Karpas-422 (cell line): ENCODE measurements at regions not wholly inside any gene's neighbourhood (a gene's known extent, or its start where the extent isn't known, plus 50 kb on each side); places are given as distances from the start of the nearest gene placed in this dataset.

Experiments used
- DNase-seq: peaks from one replicate; pipeline ENCODE4 v3.0.0-alpha.2; 2015
- H2AFZ ChIP-seq: fragments of 200-600 bp; sonication (generic); 2 replicates; pipeline ENCODE4 v1.6.1; 2014; ENCODE audit warnings: antibody characterized with exemption, low read length, mixed read lengths
- H3K27ac ChIP-seq: fragments of 200-600 bp; sonication (generic); 2 replicates; pipeline ENCODE4 v1.5.1; 2014; ENCODE audit warnings: mild to moderate bottlenecking, low read length, moderate library complexity
- H3K27me3 ChIP-seq: fragments of 200-600 bp; sonication (generic); 2 replicates; pipeline ENCODE4 v1.6.1; 2014; ENCODE audit warnings: low read length, mixed read lengths
- H3K36me3 ChIP-seq: fragments of 200-600 bp; sonication (generic); 2 replicates; pipeline ENCODE4 v1.6.1; 2014; ENCODE audit warnings: low read length, mixed read lengths; ENCODE audit not compliant: insufficient read depth
- H3K4me1 ChIP-seq: fragments of 200-600 bp; sonication (generic); 2 replicates; pipeline ENCODE4 v1.6.1; 2014; ENCODE audit warnings: mild to moderate bottlenecking, low read length, mixed read lengths
- H3K4me2 ChIP-seq: fragments of 200-600 bp; sonication (generic); 2 replicates; pipeline ENCODE4 v1.6.1; 2014; ENCODE audit warnings: low read length, low read depth, mild to moderate bottlenecking; ENCODE audit not compliant: poor library complexity, severe bottlenecking
- H3K4me3 ChIP-seq: fragments of 200-600 bp; sonication (generic); 2 replicates; pipeline ENCODE4 v1.5.1; 2014; ENCODE audit warnings: mild to moderate bottlenecking, antibody characterized with exemption, low read length, mixed read lengths
- H3K79me2 ChIP-seq: fragments of 200-600 bp; sonication (generic); 2 replicates; pipeline ENCODE4 v1.6.1; 2014; ENCODE audit warnings: mild to moderate bottlenecking, low read length, mixed read lengths
- H3K9ac ChIP-seq: fragments of 200-600 bp; sonication (generic); 2 replicates; pipeline ENCODE4 v1.6.0; 2014; ENCODE audit warnings: low read length
- H3K9me2 ChIP-seq: fragments of 200-600 bp; sonication (generic), shearing (Covaris generic); replicated peaks from 2 replicates; pipeline ENCODE4 v1.6.0; 2014; ENCODE audit warnings: mild to moderate bottlenecking, low read length, moderate library complexity; ENCODE audit not compliant: insufficient read depth
- H3K9me3 ChIP-seq: fragments of 300-700, 200-600 bp; sonication (generic); 2 replicates; pipeline ENCODE4 v1.6.1; 2014; ENCODE audit warnings: low read length, mixed read lengths
- H4K20me1 ChIP-seq: fragments of 200-600 bp; sonication (generic); 2 replicates; pipeline ENCODE4 v1.6.1; 2014; ENCODE audit warnings: mild to moderate bottlenecking, antibody characterized with exemption, low read length, low read depth; ENCODE audit not compliant: insufficient read depth

DNA sequence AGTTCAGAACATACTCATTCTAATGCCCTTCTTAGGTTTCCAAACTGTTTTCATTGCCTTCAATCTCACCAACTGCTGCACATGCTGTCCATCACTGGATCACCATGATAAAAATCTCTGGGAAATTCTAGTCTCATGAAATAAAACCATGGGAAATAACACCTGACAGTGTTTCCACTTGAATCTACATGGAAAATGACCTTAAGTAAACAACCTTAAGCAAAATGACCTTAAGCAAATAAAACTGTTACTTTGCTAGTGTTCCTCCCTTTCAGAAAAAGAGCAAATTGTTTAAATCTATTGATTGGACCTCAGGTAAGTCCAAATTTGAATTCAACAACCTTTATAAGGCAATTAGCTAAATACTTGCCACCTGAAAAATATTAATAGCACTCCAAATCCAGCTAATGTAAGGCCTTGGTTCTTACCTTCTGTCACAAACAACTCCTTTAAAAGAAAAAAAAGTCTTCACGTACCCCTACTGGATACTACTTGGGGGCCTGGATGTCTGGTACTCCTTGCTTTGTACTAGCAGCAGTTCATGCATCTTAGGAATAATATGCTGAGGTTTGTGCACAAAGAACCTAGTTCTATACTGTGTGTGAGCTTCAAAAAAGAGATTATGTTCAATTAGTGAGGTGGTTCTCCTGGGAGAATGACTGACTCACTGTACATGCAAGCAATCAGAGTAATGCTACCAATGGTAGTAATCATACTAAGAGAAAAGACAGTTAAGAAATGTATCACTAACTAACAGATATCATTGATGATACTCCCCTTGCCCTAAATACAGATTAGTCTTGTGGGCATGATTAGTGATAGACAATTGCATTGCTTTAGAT lies 630.4 kb downstream of the PSAT1 start:
- H3K9me3 ChIP-seq: no peaks in the 10 kb centered on the region
- no peaks in the 10 kb centered on the region for H3K4me1 ChIP-seq
- no peak overlapping the region for H3K27ac ChIP-seq
- no peak overlapping the region for H3K9ac ChIP-seq
- H3K9me2 ChIP-seq: no peaks in the 10 kb centered on the region; the same call in 1 of the 2 replicates
- H4K20me1 ChIP-seq: no peaks in the 10 kb centered on the region
- no peak overlapping the region for H3K4me2 ChIP-seq
- H3K36me3 ChIP-seq: no peaks in the 10 kb centered on the region
- H3K4me3 ChIP-seq: no peak overlapping the region
- no peaks in the 10 kb centered on the region; the same call in 1 of the 2 replicates for H3K27me3 ChIP-seq
- H3K79me2 ChIP-seq: no peaks in the 10 kb centered on the region
- no peak for DNase-seq
- H2AFZ ChIP-seq: no peak overlapping the region

GRCh38 chr9:78928625-78929405 lies 631.9 kb downstream of the PSAT1 start:
- Histone ChIP-seq H2AFZ (no peak overlapping the region), H3K9me2 (no peaks in the 10 kb centered on the region; the same call in 1 of the 2 replicates), H3K9ac (no peak overlapping the region), H3K9me3 (no peaks in the 10 kb centered on the region), H3K36me3 (no peaks in the 10 kb centered on the region), H3K4me3 (no peak overlapping the region), H3K27ac (no peak overlapping the region), H4K20me1 (no peaks in the 10 kb centered on the region), H3K27me3 (no peaks in the 10 kb centered on the region; the same call in 1 of the 2 replicates), H3K4me1 (no peaks in the 10 kb centered on the region), H3K79me2 (no peaks in the 10 kb centered on the region), H3K4me2 (no peak overlapping the region)
- no peak for DNase-seq

- Histone ChIP-seq H4K20me1 (no peaks in the 10 kb centered on the region), H3K4me3 (no peak overlapping the region), H3K4me1 (no peaks in the 10 kb centered on the region), H3K9me2 (no peaks in the 10 kb centered on the region; the same call in 1 of the 2 replicates), H3K9ac (no peak overlapping the region), H3K36me3 (no peaks in the 10 kb centered on the region), H3K27ac (no peak overlapping the region), H2AFZ (no peak overlapping the region), H3K79me2 (no peaks in the 10 kb centered on the region), H3K4me2 (no peak overlapping the region), H3K9me3 (no peaks in the 10 kb centered on the region), H3K27me3 (no peaks in the 10 kb centered on the region; the same call in 1 of the 2 replicates)
- no peak for DNase-seq
These were observed 633.4 kb downstream of the PSAT1 start for GRCh38 chr9:78930281-78930680.

DNA sequence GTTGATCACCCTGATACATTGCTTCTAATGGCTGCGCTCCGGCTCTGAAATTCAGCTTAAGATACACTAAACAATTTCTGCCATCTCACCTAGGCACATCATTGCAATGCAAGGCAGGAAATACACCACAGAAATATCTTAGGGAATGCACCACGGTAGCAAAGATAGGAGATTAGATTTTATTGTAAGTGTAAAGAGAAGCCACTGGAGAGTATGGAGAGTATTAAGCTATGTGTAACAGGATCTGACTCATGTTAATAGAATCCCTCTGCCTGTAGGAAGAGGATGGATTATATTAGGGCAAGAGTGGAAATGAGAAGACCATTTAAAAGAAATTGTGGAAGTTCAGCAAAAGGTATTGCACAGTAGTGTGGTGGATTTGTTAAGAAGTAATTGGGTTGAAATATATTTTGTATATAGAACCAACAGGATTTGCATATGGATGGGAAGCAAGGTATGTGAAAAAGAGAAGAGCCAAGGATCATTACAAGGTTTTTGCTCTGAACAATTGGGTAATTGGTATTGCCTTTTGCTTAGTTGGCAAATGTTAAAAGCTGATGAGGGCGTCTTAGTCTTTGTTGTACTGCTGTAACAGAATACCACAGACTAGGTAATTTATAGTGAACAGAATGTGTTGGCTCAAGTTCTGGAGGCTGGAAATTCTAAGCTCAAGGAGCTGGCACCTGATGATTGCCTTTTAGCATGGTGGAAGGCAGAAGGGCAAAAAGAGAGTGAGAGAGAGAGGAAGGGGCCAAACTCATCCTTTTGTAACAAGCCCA lies 636.1 kb downstream of the PSAT1 start:
- H3K9ac ChIP-seq: no peak overlapping the region
- H3K9me2 ChIP-seq: no peaks in the 10 kb centered on the region; the same call in 1 of the 2 replicates
- no peaks in the 10 kb centered on the region for H3K9me3 ChIP-seq
- H3K27ac ChIP-seq: no peak overlapping the region
- no peak for DNase-seq
- no peak overlapping the region for H3K4me2 ChIP-seq
- no peaks in the 10 kb centered on the region for H3K79me2 ChIP-seq
- no peak overlapping the region for H2AFZ ChIP-seq
- no peak overlapping the region for H3K4me3 ChIP-seq
- H3K27me3 ChIP-seq: no peaks in the 10 kb centered on the region
- no peaks in the 10 kb centered on the region for H4K20me1 ChIP-seq
- H3K36me3 ChIP-seq: no peaks in the 10 kb centered on the region
- H3K4me1 ChIP-seq: no peaks in the 10 kb centered on the region

DNA sequence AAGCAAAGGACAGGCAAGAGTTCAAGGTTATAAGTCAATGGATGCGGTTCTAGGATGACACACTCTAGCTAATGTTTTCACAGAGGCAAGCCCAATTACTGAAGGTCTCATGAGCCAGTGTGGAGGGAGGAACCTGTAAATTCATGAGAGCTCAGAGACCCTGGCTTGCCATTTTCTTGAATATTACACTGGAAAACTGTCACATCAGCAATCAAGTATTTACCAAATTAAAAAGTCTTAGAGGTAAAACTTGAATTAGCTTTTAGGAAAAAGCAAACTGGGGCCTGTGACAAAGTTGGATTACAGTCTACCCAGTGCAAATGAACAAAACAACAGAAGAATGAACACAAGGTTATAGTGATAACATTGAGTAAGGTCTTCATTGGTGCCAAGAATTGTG lies 636.9 kb upstream of the TLE4 start:
- Histone ChIP-seq H3K9ac (no peak overlapping the region), H3K79me2 (no peaks in the 10 kb centered on the region)

GRCh38 chr9:78938821-78939220 lies 632.9 kb upstream of the TLE4 start:
- Histone ChIP-seq H3K9me3 (no peaks in the 10 kb centered on the region), H3K4me1 (no peaks in the 10 kb centered on the region), H4K20me1 (no peaks in the 10 kb centered on the region), H3K9ac (no peak overlapping the region), H3K36me3 (no peaks in the 10 kb centered on the region), H3K27me3 (no peaks in the 10 kb centered on the region), H3K9me2 (no peaks in the 10 kb centered on the region), H3K79me2 (no peaks in the 10 kb centered on the region), H3K4me3 (no peak overlapping the region), H3K27ac (no peak overlapping the region), H2AFZ (no peak overlapping the region), H3K4me2 (no peak overlapping the region)
- no peak for DNase-seq

More for the DNA sequence above, 636.9 kb upstream of the TLE4 start:
- Histone ChIP-seq H3K9me3 (no peaks in the 10 kb centered on the region), H2AFZ (no peak overlapping the region), H3K27me3 (no peaks in the 10 kb centered on the region), H3K4me1 (no peaks in the 10 kb centered on the region), H3K4me3 (no peak overlapping the region), H4K20me1 (no peaks in the 10 kb centered on the region), H3K27ac (no peak overlapping the region), H3K9me2 (no peaks in the 10 kb centered on the region), H3K4me2 (no peak overlapping the region), H3K36me3 (no peaks in the 10 kb centered on the region)
- DNase-seq: no peak

GRCh38 chr9:78939311-78940065 lies 632.3 kb upstream of the TLE4 start:
- Histone ChIP-seq H3K27me3 (no peaks in the 10 kb centered on the region), H3K9me3 (no peaks in the 10 kb centered on the region), H3K9ac (no peak overlapping the region), H3K79me2 (no peaks in the 10 kb centered on the region), H3K27ac (no peak overlapping the region), H3K4me3 (no peak overlapping the region), H3K4me2 (no peak overlapping the region), H3K4me1 (no peaks in the 10 kb centered on the region), H4K20me1 (no peaks in the 10 kb centered on the region), H3K9me2 (no peaks in the 10 kb centered on the region), H2AFZ (no peak overlapping the region), H3K36me3 (no peaks in the 10 kb centered on the region)
- no peak for DNase-seq
